ENCODE measurements at regions not wholly inside any gene's neighbourhood (a gene's known extent, or its start where the extent isn't known, plus 50 kb on each side); places are given as distances from the start of the nearest gene placed in this dataset.

GRCh38 chr2:120493231-120493630, 147.3 kb downstream of the INHBB start:
- TF ChIP-seq CTCF (IDR thresholded peaks at IDR 0.05; ENCODE audit: borderline replicate concordance, extremely low read depth, low read length, poor library complexity, severe bottlenecking) (no peak), EZH2 (IDR thresholded peaks at IDR 0.05; ENCODE audit: borderline replicate concordance, low read depth, low read length, severe bottlenecking) (no peak)
